ENCODE measurements at regions not wholly inside any gene's neighbourhood (a gene's known extent, or its start where the extent isn't known, plus 50 kb on each side); places are given as distances from the start of the nearest gene placed in this dataset.

- no peak overlapping the region for H3K27ac ChIP-seq
- TF ChIP-seq CTCF (IDR thresholded peaks at IDR 0.05) (no peak), ZFX (IDR thresholded peaks at IDR 0.05; ENCODE audit: borderline replicate concordance) (no peak)
These were observed 203.4 kb downstream of the ANKRD50 start for GRCh38 chr4:124509151-124509550.

- TF ChIP-seq CTCF (IDR thresholded peaks at IDR 0.05): no peak
- TF ChIP-seq ZFX (IDR thresholded peaks at IDR 0.05; ENCODE audit: borderline replicate concordance): no peak
These were observed 197.9 kb downstream of the ANKRD50 start for GRCh38 chr4:124514588-124514987.

GRCh38 chr4:124515591-124515990 is 196.9 kb downstream of the ANKRD50 start:
- TF ChIP-seq ZFX (IDR thresholded peaks at IDR 0.05; ENCODE audit: borderline replicate concordance) (no peak), CTCF (IDR thresholded peaks at IDR 0.05) (peak; percentile 28; the same call in 1 of the 2 replicates)
- no peak overlapping the region for H3K27ac ChIP-seq

More at GRCh38 chr4:124514588-124514987, 197.9 kb downstream of the ANKRD50 start:
- no peak overlapping the region for H3K27ac ChIP-seq

GRCh38 chr4:124519196-124519595 is 193.3 kb downstream of the ANKRD50 start:
- no peak overlapping the region for H3K27ac ChIP-seq
- no peak for TF ChIP-seq ZFX (IDR thresholded peaks at IDR 0.05; ENCODE audit: borderline replicate concordance)

- no peak for TF ChIP-seq CTCF (IDR thresholded peaks at IDR 0.05)
- TF ChIP-seq ZFX (IDR thresholded peaks at IDR 0.05; ENCODE audit: borderline replicate concordance): no peak
- H3K27ac ChIP-seq: no peak overlapping the region
These were observed 188.7 kb downstream of the ANKRD50 start for GRCh38 chr4:124523816-124524215.

GRCh38 chr4:124525524-124525923 is 187.0 kb downstream of the ANKRD50 start:
- TF ChIP-seq CTCF (IDR thresholded peaks at IDR 0.05): no peak
- no peak for TF ChIP-seq ZFX (IDR thresholded peaks at IDR 0.05; ENCODE audit: borderline replicate concordance)
- H3K27ac ChIP-seq: no peak overlapping the region

- no peak for TF ChIP-seq CTCF (IDR thresholded peaks at IDR 0.05)
- TF ChIP-seq ZFX (IDR thresholded peaks at IDR 0.05; ENCODE audit: borderline replicate concordance): no peak
These were observed 186.2 kb downstream of the ANKRD50 start for GRCh38 chr4:124526331-124526730.

GRCh38 chr4:124526769-124527168 is 185.8 kb downstream of the ANKRD50 start:
- H3K27ac ChIP-seq: no peak overlapping the region
- TF ChIP-seq ZFX (IDR thresholded peaks at IDR 0.05; ENCODE audit: borderline replicate concordance): no peak
- TF ChIP-seq CTCF (IDR thresholded peaks at IDR 0.05): no peak

More at GRCh38 chr4:124526331-124526730, 186.2 kb downstream of the ANKRD50 start:
- no peak overlapping the region for H3K27ac ChIP-seq

All from 22Rv1 (cell line).